Psoas muscle (tissue), 7 donors: ENCODE measurements at regions not wholly inside any gene's neighbourhood (a gene's known extent, or its start where the extent isn't known, plus 50 kb on each side); places are given as distances from the start of the nearest gene placed in this dataset.
A peak's percentile ranks its signal among the peaks of the same experiment; 100 is the strongest.

Experiments used
- ATAC-seq, 4 donors: fragments of 200-7000 bp; cut with Tn5 transposase; one replicate each; pipeline ENCODE4 v1.9.1; 2020; ENCODE audit warnings: moderate library complexity in 3 of 4, mild to moderate bottlenecking in 2 of 4
- DNase-seq, 2 donors: peaks; one replicate each; pipeline ENCODE4 v3.0.0-alpha.2; 2020
- H3K27ac ChIP-seq: fragments of 200-600 bp; one replicate; pipeline ENCODE4 v1.8.0; 2022
- H3K27me3 ChIP-seq, 3 donors: fragments of 200-600 bp in 1 of 3; one replicate each; pipeline versions ENCODE4 v1.6.1 to v1.8.0; 2013 to 2022; ENCODE audit warnings: low read length in 2 of 3, mild to moderate bottlenecking in 2 of 3, moderate library complexity in 1 of 3; ENCODE audit not compliant: insufficient read depth in 3 of 3
- H3K36me3 ChIP-seq, 2 donors: fragments of 200-600 bp in 1 of 2; one replicate each; pipeline versions ENCODE4 v1.6.1 to v1.8.0; 2013 to 2022; ENCODE audit warnings: low read depth in 1 of 2, mild to moderate bottlenecking in 1 of 2, moderate library complexity in 1 of 2; ENCODE audit not compliant: insufficient read depth in 1 of 2
- H3K4me1 ChIP-seq: fragments of 200-600 bp; one replicate; pipeline ENCODE4 v1.8.0; 2022
- H3K4me3 ChIP-seq: fragments of 200-600 bp; one replicate; pipeline ENCODE4 v1.8.0; 2022; ENCODE audit warnings: mild to moderate bottlenecking
- H3K9me3 ChIP-seq: fragments of 200-600 bp; one replicate; pipeline ENCODE4 v1.8.0; 2022
- WGBS, 3 donors: extraction: QIAGEN DNeasy Blood & Tissue Kit; methylation state at CpG; one replicate each; pipeline versions ENCODE4 v1.1.6 to v1.1.7; 2013; 5-methylcytosine and 5-hydroxymethylcytosine counted together
- intact Hi-C, 2 donors: fragments of 100-400 bp; cut with DNase I; formaldehyde crosslinking; loops; one replicate each; pipeline versions ENCODE4 v1.11.0 to v1.14.2; 2022
- TF ChIP-seq, protein P1 (sequence below): fragments of 200-600 bp; IDR thresholded peaks from one replicate; pipeline ENCODE4 v1.8.0; 2022; ENCODE audit warnings: antibody characterized with exemption
- donor health status: healthy with polysubstance abuse.
- donor health status: DM: no; HTN: no; CAD: no; lungs with moderate emphysema.
- donor health status: Bipolar disorder and iron deficiency.
- donor health status: healthy.
- donor health status: DM: yes; HTN: yes; CAD: no.
- donor health status: DM: no; HTN: no; CAD: no.
- donor health status: DM: yes; HTN: yes; CAD: no.

- no peaks in the 10 kb centered on the region for H3K36me3 ChIP-seq
- peaks cover 4 to 18% (median 5%) of the 10 kb centered on the region in 3 donors for H3K27me3 ChIP-seq
- no peak overlapping the region for H3K27ac ChIP-seq
- peaks cover 5% of the 10 kb centered on the region for H3K9me3 ChIP-seq
- TF ChIP-seq, protein P1, sequence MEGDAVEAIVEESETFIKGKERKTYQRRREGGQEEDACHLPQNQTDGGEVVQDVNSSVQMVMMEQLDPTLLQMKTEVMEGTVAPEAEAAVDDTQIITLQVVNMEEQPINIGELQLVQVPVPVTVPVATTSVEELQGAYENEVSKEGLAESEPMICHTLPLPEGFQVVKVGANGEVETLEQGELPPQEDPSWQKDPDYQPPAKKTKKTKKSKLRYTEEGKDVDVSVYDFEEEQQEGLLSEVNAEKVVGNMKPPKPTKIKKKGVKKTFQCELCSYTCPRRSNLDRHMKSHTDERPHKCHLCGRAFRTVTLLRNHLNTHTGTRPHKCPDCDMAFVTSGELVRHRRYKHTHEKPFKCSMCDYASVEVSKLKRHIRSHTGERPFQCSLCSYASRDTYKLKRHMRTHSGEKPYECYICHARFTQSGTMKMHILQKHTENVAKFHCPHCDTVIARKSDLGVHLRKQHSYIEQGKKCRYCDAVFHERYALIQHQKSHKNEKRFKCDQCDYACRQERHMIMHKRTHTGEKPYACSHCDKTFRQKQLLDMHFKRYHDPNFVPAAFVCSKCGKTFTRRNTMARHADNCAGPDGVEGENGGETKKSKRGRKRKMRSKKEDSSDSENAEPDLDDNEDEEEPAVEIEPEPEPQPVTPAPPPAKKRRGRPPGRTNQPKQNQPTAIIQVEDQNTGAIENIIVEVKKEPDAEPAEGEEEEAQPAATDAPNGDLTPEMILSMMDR = no peak
- no peak overlapping the region for H3K4me3 ChIP-seq
- no peak for ATAC-seq
- DNase-seq = no peak
- no peaks in the 10 kb centered on the region for H3K4me1 ChIP-seq
- intact Hi-C loops = no loop called here
- WGBS, 3 donors = 61 to 80% (median 65%) methylated on average over 2 of the region's 2 CpGs
Measured at GRCh38 chr6:30409184-30409583, 64.2 kb downstream of the RPP21 start.

GRCh38 chr6:30411515-30412207 is 66.7 kb downstream of the RPP21 start:
- Histone ChIP-seq H3K9me3 (peaks cover 5% of the 10 kb centered on the region), H3K4me3 (no peak overlapping the region), H3K27me3 (peaks cover 4 to 17% (median 8%) of the 10 kb centered on the region in 3 donors), H3K4me1 (no peaks in the 10 kb centered on the region), H3K36me3 (no peaks in the 10 kb centered on the region), H3K27ac (no peak overlapping the region)
- intact Hi-C loops = no loop called here
- DNase-seq (peak; percentile 41 to 62), ATAC-seq (no peak)
- 31 to 40% (median 36%) methylated on average over 17 of the region's 17 CpGs for WGBS, 3 donors
- TF ChIP-seq, protein P1 = peak; percentile 53

GRCh38 chr6:30418448-30418847 is 70.9 kb upstream of the HLA-E start:
- DNase-seq (no peak), ATAC-seq (no peak)
- no peaks in the 10 kb centered on the region for H3K9me3 ChIP-seq
- 67 to 76% (median 71%) methylated on average over 13 of the region's 13 CpGs for WGBS, 3 donors
- no peaks in the 10 kb centered on the region for H3K36me3 ChIP-seq
- peaks cover 0 to 16% (median 7%) of the 10 kb centered on the region in 3 donors for H3K27me3 ChIP-seq
- intact Hi-C loops = no loop called here
- no peak overlapping the region for H3K27ac ChIP-seq
- TF ChIP-seq, protein P1 = no peak
- no peaks in the 10 kb centered on the region for H3K4me1 ChIP-seq
- no peak overlapping the region for H3K4me3 ChIP-seq

GRCh38 chr6:30424549-30424948 is 64.8 kb upstream of the HLA-E start:
- no peaks in the 10 kb centered on the region for H3K9me3 ChIP-seq
- peaks cover 0 to 16% (median 3%) of the 10 kb centered on the region in 3 donors for H3K27me3 ChIP-seq
- H3K36me3 ChIP-seq = no peaks in the 10 kb centered on the region
- DNase-seq = no peak
- 67 to 74% (median 71%) methylated on average over 3 of the region's 3 CpGs for WGBS, 3 donors
- H3K27ac ChIP-seq = no peak overlapping the region
- no peak for ATAC-seq
- no peak overlapping the region for H3K4me3 ChIP-seq
- no peaks in the 10 kb centered on the region for H3K4me1 ChIP-seq
- TF ChIP-seq, protein P1 = no peak
- intact Hi-C loops = no loop called here
